ENCODE measurements at regions not wholly inside any gene's neighbourhood (a gene's known extent, or its start where the extent isn't known, plus 50 kb on each side); places are given as distances from the start of the nearest gene placed in this dataset.

DNA sequence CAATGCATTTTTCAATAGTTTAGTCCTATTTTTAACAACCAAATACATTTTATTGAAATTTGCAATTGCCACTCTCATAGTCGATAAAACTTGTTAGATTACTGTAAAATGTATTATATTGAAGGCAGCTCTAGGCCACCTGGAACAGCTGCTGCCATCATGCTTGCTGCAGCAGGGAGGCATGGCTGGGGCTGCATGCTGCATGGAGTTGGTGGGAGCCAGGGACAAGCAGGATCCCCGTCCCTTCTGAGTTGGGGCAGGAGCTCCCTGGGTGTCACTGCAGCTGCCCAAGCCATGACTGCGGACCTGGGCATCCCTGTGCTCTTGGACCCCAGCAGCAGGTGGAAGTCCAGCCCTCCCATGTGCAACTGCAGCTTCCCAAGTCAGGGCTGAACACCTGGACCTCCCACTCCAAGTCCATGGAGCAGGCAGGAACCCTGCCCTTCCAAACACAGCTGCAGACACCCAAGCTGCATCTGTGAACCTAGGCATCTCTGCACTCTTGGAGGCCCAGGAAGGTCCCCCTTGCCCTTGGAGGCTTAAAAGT lies 742.0 kb downstream of the ZBBX start:
- TF ChIP-seq POLR2A (IDR thresholded peaks at IDR 0.05; ENCODE audit: low read depth, low read length) (no peak), POLR2AphosphoS5 (IDR thresholded peaks at IDR 0.05; ENCODE audit: low read depth, low read length) (no peak), TAF1 (IDR thresholded peaks at IDR 0.05; ENCODE audit: low read depth, low read length) (no peak)
